GM10266 (cell line): ENCODE measurements at regions not wholly inside any gene's neighbourhood (a gene's known extent, or its start where the extent isn't known, plus 50 kb on each side); places are given as distances from the start of the nearest gene placed in this dataset.

ENCODE experiments used
- DNase-seq: peaks from one replicate; pipeline ENCODE4 v3.0.0; 2012; ENCODE audit errors: extremely low spot score
- CTCF ChIP-seq: IDR thresholded peaks from 2 replicates; pipeline ENCODE4 v1.5.1; 2012; ENCODE audit warnings: mild to moderate bottlenecking, low read depth; ENCODE audit not compliant: control insufficient read depth, insufficient read depth; ENCODE audit errors: missing control alignments

GRCh38 chr3:151638555-151639417 lies 94.9 kb upstream of the AADACL2 start:
- DNase-seq = no peak

GRCh38 chr3:151635905-151636304 lies 97.8 kb upstream of the AADACL2 start:
- no peak for DNase-seq
- no peak for TF ChIP-seq CTCF

More at GRCh38 chr3:151638555-151639417, 94.9 kb upstream of the AADACL2 start:
- no peak for TF ChIP-seq CTCF

- no peak for TF ChIP-seq CTCF
- DNase-seq = no peak
Measured at GRCh38 chr3:151631946-151632345, 101.8 kb upstream of the AADACL2 start.

GRCh38 chr3:151630938-151631441 lies 102.7 kb upstream of the AADACL2 start:
- TF ChIP-seq CTCF = no peak
- DNase-seq = no peak

- no peak for TF ChIP-seq CTCF
- no peak for DNase-seq
Measured at GRCh38 chr3:151630035-151630434, 103.7 kb upstream of the AADACL2 start.

- no peak for TF ChIP-seq CTCF
- no peak for DNase-seq
Measured at GRCh38 chr3:151625586-151625985, 108.1 kb upstream of the AADACL2 start.

GRCh38 chr3:151625086-151625485 lies 108.6 kb upstream of the AADACL2 start:
- no peak for TF ChIP-seq CTCF
- DNase-seq = no peak
